ENCODE measurements at regions not wholly inside any gene's neighbourhood (a gene's known extent, or its start where the extent isn't known, plus 50 kb on each side); places are given as distances from the start of the nearest gene placed in this dataset.

DNA sequence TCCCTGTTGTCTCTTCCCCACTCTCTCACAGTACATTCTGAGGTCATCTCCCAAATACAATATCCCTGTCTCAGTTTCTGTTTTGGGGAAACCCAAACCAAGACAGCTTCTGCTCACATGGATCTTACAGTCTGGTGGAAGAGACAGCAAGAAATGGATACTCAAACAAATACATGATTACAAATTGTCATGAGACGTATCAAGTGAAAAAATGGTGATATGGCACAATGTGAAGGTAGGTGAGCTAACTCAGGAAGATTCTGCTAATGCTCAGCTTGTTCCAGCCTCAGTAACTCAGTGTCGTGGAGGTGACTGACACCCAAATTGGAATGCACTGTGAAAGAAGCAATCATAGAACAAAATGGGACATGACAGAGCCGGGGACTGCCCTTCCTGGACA lies 68.3 kb downstream of the CHST1 start:
- DNase-seq, result no peak
- in situ Hi-C loops (cut with HindIII; ENCODE audit: low pct_ligation_motif_present, low pct_unique_long_range_greater_than_20kb, low sequenced_read_pairs), result no loop called here

DNA sequence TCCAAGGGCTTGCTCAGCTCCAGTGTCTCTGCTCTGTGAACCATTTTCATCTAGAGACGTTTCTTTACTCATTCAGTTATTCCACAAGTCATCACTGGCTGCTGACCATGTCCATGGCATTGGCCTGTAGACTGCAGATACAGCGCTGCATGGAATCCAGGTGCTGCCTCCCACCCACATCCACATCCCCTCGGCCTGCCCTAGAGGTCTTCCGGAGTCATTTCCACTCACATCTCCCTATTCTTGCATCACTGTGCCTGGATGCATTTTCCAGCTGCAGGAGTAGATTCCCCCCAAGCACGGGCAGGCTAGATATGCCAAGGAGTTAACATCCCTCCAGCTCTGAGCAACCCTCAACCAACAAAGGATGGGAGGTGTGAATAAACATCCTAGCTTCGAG lies 68.9 kb downstream of the CHST1 start:
- in situ Hi-C loops (cut with HindIII; ENCODE audit: low pct_ligation_motif_present, low pct_unique_long_range_greater_than_20kb, low sequenced_read_pairs), result no loop called here
- DNase-seq, result no peak

DNA sequence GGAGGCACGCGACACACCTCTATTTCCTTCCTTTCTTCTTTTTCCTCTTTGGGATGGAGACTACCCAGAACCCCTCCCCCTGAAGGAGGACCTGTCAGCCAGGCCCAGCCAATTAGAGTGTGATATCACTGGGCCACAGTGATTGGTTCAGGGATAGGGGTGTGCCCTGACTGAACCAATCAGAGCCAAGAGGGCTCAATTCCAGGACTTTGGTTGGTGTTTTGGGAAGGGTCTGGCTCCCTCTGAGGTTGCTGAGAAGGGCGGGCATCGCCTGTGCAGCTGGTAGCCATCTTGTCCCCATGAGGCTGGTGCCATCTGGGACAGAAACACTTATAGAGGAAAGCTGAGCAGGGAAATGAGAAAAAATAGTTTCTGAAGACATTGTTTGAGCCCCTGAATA lies 71.4 kb downstream of the CHST1 start:
- in situ Hi-C loops (cut with HindIII; ENCODE audit: low pct_ligation_motif_present, low pct_unique_long_range_greater_than_20kb, low sequenced_read_pairs), result no loop called here
- no peak for DNase-seq

DNA sequence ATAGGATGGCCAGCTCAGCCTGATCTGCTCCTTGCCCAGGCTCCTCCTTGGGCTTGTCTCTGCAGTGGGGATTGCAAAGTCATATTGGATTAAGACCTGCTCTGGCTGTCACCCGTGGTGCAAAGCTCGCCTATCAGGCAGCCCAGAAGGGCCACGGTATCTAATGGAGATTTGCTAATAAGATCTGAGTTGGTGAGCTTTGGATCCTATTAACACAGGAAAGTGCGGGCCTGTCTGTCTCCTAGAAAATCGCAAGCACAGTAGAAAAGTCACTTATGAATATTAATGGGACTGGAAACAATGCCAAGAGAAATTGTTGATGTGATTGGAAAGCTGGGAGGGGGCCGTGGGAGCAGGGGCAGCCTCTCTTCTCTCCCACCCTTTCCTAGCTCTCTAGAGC lies 72.8 kb downstream of the CHST1 start:
- in situ Hi-C loops (cut with HindIII; ENCODE audit: low pct_ligation_motif_present, low pct_unique_long_range_greater_than_20kb, low sequenced_read_pairs), result no loop called here
- DNase-seq, result no peak

DNA sequence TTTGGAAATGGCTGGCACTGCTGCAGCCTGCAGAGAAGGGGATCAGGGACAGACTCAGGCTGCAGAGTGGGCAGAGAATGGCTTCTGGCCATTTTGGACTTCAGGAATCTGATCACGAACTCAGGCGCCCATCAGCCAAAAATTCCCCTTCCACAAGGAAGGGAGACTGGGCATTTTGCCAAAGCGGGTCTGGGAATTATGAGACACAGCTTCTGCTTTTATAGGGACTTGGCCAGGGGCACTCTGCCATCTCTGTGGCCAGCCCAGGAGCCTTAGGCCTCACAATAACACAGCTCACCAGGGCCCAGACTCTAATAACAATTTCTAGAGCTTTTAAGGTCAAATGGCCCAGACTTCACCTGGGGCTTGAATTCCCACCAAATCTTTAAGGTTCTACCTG lies 74.7 kb downstream of the CHST1 start:
- no peak for DNase-seq
- in situ Hi-C loops (cut with HindIII; ENCODE audit: low pct_ligation_motif_present, low pct_unique_long_range_greater_than_20kb, low sequenced_read_pairs), result no loop called here

DNA sequence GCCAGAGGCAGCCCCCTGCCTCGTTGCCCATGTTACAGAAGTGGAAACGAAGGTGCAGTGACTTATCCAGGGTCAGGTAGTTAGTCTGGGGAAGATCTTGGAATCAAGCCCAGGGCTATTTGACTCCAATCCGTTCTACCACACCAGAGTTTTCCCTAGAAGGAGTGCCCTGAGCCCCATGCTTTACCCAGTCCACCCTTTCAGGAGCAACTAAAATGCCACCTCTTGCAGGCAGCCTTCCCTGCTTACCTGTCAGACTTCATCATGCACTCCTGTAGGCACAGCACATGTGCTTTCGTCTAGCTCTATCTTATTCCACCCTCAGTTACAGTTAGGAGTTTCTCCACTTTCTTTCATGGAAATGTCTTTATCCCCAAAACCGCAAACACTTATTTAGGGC lies 80.2 kb downstream of the CHST1 start:
- in situ Hi-C loops (cut with HindIII; ENCODE audit: low pct_ligation_motif_present, low pct_unique_long_range_greater_than_20kb, low sequenced_read_pairs), result no loop called here

DNA sequence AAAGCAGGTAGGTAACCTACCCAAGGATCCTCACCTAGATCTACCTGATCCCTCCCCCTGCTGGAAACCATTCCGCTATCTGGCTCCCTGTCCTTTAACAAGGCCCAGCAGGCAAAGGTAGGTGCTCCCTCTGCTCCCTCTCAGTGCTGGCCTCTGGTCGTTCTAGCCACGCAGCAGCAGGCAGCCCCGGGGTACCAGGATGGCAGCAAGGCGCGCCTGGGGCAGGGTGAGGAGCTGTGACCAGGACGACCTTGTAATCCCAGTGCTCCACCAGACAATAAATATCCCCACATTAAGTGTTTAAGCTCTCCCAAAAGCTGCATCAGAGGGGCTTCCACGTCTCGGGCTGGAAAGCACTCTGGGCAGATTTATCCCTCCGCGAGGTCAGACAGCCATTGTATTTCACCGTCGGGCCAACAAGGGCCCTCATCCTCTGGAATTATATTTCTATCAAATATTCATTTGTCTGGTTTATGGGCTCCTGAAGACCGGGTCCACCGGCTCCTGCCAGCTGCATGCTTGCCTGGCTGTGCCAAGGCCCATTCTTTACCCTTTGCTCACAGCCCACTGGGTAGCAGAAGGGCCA lies 81.3 kb downstream of the CHST1 start:
- no peak for DNase-seq
- in situ Hi-C loops (cut with HindIII; ENCODE audit: low pct_ligation_motif_present, low pct_unique_long_range_greater_than_20kb, low sequenced_read_pairs), result no loop called here

More for the DNA sequence above, 80.2 kb downstream of the CHST1 start:
- no peak for DNase-seq

DNA sequence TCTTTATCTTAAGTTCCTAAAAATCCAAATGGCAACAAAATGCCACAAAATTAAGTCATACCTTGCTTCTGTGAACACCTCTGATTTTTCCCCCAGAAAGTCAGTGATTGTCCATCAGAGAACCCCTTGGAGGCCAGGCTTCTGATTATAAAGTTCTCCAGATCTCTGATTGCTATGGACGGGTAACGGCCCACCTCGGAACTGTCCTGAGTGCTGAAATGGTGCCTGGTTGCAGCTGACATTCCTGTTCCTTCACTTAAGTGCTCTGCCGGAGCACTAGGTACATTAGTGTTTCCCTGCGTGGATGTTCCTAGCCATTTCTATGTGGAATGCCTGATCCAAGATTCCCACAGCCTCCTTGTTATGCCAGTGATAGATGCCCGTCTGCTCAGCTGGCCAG lies 85.0 kb downstream of the CHST1 start:
- in situ Hi-C loops (cut with HindIII; ENCODE audit: low pct_ligation_motif_present, low pct_unique_long_range_greater_than_20kb, low sequenced_read_pairs), result no loop called here
- peak; percentile 29 for DNase-seq

DNA sequence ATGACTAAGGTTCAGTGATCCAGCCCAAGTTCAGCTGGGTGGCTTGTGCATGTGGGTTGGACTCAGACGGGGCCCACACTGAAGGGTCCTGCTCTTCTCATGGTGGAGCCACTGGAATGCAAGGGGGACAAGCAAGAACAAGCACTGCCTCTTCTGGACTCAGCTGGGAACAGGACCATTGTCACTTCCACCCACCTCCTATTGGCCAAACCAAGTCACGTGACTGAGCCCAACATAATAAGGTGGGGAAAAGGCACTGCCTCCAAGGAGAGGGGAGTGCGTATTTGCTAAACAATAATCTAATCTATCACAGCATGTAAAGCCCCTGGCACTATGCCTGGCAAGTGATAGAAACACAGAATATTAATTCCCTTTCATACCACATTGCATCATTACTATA lies 87.1 kb downstream of the CHST1 start:
- in situ Hi-C loops (cut with HindIII; ENCODE audit: low pct_ligation_motif_present, low pct_unique_long_range_greater_than_20kb, low sequenced_read_pairs), result no loop called here

DNA sequence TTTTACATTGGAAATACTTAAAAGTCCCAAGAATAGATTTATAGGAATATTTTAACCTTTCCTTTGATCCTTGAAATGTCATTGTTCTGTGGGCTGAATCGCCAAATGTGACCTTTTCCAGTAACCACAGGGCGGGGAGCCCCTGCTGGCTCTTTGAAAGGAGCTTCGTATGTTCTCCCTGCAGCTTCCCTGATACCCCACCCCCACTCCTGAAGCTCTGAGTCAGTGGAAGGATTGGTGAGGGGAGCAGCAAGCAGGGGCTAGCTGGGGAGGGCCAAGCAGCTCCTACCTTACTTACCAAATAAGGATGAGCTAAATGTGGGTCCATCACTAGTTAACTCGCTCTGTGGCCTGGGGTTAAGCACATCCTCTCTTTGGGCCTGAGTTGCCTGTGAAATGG lies 87.7 kb downstream of the CHST1 start:
- in situ Hi-C loops (cut with HindIII; ENCODE audit: low pct_ligation_motif_present, low pct_unique_long_range_greater_than_20kb, low sequenced_read_pairs), result no loop called here
- no peak for DNase-seq

More for the DNA sequence above, 87.1 kb downstream of the CHST1 start:
- no peak for DNase-seq

DNA sequence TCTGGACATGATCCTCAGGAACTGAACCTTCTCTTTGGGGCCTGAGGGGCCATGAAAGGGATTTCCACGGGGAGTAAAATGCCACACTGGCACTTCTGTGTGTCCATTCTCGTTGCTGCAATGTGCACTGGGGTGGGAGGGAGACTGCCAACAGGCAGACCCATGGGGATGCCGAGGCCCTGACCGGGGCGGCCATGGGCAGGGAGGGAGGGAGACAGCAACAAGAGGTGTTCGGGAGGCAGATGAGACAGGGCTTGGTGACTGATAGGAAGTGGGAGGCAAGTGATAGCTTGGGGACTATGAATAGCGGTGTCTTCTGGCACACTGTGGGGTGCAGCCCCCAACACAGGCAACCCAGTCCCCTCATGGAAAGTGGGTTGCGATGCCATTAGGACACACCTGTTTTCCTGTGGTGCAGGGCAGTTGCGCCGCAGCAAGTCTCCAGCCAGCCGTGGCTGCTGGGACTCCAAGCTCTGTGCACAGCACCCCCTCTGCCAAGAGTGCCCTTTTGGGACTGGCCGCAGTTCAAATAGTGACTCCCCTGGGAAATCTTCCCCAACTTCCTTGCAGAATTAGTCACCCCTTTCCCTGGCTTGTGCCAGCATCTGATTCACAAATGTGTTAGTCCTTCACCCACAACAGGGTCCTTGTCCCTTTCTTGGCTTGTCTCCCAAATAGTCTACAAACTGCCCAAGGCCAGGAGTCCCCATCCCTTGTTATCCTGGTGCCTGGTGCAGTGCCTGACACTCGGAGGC lies 88.8 kb downstream of the CHST1 start:
- in situ Hi-C loops (cut with HindIII; ENCODE audit: low pct_ligation_motif_present, low pct_unique_long_range_greater_than_20kb, low sequenced_read_pairs), result no loop called here
- no peak for DNase-seq

DNA sequence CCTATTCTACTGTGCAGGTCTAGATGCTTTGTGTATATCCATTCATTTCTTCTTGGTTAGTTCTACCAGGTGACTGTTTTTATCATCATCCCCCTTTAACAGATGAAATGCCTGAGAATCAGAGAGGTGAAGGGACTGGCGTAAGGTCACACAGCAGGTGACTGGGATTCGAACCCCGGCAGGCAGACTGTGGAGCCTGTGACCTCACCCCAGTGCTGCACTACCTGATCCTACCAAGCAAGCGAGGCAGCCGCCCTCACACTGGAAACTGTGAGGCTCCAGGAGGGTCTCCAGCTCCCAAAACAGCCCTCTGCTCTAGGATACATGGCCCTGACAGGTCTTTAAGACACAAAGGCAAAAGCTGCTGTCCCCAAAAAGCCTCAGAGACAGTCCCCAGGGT lies 91.7 kb downstream of the CHST1 start:
- in situ Hi-C loops (cut with HindIII; ENCODE audit: low pct_ligation_motif_present, low pct_unique_long_range_greater_than_20kb, low sequenced_read_pairs), result no loop called here
- no peak for DNase-seq

DNA sequence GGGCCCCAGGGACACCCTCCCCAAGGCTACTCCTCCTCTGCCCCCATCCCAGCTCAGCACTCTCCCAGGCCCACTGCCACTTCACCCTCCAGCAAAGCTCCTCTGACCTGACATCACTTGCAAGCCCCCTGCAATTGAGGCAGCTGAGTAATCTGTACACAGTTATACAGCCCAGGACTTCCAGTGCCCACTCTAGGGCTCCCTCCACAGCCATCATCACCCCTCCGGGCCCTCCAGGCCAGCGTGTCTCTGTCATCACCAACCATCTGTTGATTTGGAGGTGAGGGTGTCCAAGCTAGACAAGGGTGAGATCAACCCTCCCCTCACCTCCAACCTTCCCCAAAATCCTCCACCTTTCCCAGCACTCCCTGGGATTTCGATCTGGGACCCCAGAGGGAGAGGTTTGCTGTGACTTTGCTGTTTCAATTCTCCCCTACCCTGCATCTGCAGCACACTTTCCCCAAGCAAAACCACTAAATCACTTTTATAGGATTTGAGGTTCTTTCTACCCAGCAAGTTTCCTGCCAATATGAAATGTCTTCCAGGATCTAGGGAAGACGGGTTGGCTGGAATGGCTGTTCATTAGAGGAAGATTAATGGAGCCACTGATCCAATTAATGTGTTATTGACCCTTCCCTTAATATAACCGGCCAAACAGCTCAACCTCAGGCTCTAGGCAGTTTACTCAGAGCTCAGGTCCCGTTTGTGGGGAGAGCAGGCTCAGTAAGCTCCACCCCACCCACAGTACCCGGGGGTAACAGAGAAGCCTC lies 92.9 kb downstream of the CHST1 start:
- DNase-seq, result no peak
- in situ Hi-C loops (cut with HindIII; ENCODE audit: low pct_ligation_motif_present, low pct_unique_long_range_greater_than_20kb, low sequenced_read_pairs), result no loop called here

DNA sequence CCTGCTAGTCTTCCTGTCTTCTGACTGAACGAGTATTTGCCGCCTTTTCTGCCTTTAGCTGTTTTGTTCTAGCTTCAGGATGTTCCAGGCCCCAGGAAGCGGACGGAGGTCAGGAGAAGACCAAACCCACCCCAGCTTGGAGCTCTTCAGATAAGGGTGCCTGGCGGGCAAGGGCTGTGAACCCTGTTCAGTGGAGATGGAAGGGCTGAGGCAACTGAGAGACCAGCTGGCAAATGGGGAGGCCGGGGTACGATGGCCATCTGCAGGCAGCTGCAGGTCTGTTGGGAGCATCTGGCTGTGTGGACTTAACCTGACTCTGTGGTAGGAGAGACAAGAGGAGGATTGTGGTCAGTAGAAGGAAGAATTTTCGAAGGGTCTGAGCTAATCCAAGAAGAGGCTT lies 95.6 kb downstream of the CHST1 start:
- in situ Hi-C loops (cut with HindIII; ENCODE audit: low pct_ligation_motif_present, low pct_unique_long_range_greater_than_20kb, low sequenced_read_pairs), result no loop called here
- no peak for DNase-seq

DNA sequence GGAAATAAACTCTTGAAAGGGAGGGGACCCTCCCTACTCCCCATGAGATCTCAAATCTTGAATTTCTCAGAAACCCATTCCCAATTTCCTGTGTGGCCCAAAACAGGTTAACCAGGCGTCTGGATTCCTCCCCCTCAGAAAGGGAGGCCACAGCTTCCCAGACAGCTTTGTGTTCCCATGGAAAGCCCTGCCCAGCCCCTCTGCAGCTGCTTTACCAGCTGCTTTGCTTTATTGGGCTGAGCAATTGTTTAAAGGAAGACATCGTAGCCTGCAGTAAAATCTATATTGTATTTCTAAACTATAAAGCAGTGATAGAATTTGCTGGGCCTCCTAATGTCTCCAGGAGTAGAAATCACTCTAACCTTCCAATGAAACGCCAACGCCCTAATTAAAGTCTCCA lies 97.4 kb downstream of the CHST1 start:
- no peak for DNase-seq
- in situ Hi-C loops (cut with HindIII; ENCODE audit: low pct_ligation_motif_present, low pct_unique_long_range_greater_than_20kb, low sequenced_read_pairs), result no loop called here

DNA sequence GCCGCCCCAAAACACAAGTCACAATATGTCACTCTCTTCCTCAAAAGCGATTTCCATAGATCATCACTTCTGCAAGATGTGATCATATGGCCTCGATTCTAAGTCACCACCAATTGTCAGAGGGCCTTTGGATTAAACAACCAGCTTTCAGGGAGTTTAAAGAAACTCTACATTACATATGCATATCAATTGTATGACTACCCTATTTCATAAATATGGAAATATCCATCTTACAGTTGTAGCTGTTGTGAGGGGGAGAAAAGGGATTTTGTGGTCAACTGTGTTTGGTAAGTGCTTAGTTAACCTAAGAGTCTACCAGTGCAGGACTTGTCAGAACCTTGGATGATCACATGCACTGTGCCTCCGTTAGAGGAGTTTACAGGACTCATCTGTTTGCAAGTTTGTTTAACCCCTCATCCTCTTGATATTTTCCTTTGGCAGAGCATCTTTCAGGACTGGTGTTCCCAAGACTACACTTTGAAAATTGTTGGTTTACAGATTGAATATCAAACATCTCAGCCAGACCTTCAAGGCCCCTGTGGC lies 99.9 kb downstream of the CHST1 start:
- in situ Hi-C loops (cut with HindIII; ENCODE audit: low pct_ligation_motif_present, low pct_unique_long_range_greater_than_20kb, low sequenced_read_pairs), result no loop called here
- no peak for DNase-seq

DNA sequence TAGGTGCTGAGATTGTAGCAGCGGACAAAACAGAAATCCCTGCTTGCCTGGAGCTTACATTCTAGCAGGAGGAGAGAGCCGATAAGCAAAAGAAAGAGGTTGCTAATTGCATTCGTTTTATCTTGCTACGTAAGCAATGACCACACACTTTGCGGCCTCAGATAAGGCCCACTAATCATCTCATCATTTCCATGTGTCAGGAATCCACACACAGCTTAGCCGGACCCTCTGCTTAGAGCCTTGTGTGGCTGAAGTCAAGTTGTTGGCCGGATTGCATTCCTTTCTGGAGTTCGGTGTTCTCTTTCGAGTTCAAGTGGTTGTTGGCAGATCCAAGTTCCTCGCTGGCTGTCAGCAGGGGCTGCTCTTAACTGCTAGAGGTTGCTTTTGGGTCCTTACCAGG lies 101.6 kb downstream of the CHST1 start:
- in situ Hi-C loops (cut with HindIII; ENCODE audit: low pct_ligation_motif_present, low pct_unique_long_range_greater_than_20kb, low sequenced_read_pairs), result no loop called here
- DNase-seq, result no peak

DNA sequence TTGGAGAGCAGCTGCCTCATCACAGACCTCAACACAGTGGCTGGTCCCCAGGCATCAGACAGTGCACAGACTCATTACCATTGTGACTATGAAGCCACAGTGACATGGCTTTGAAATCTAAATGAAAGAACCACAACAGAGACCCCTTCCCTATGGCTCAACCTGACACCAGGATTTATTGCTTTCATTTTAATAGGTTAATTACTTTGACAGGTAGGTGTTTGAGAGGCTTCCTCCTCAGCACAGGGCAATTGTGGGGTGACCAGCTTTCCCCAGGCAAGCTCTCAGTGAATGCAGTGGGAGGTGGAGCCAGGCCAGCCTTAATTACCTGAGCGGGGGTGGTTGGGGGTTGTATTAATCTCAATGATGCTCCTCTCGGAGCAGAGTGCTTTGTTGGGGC lies 102.3 kb downstream of the CHST1 start:
- no peak for DNase-seq
- in situ Hi-C loops (cut with HindIII; ENCODE audit: low pct_ligation_motif_present, low pct_unique_long_range_greater_than_20kb, low sequenced_read_pairs), result no loop called here

DNA sequence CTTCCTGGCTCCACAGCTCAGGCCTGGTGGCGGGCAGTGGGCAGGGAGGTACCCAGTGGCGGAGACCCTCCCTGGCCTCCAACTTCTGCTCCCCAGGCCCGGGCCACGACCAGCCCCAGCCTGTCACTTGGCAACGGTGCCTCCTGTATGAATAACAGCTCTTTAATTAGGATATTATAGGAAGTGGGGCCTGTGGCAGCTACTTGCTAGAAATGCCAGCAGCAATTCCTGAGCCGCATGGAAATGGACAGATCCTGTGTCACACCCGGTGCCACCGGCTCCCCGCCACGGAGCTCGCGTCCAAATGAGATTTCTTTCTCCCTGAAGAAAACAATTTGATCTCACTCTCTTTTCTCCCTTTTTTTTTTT lies 104.5 kb downstream of the CHST1 start:
- in situ Hi-C loops (cut with HindIII; ENCODE audit: low pct_ligation_motif_present, low pct_unique_long_range_greater_than_20kb, low sequenced_read_pairs), result no loop called here
- DNase-seq, result no peak
